ENCODE measurements at regions not wholly inside any gene's neighbourhood (a gene's known extent, or its start where the extent isn't known, plus 50 kb on each side); places are given as distances from the start of the nearest gene placed in this dataset.

GRCh38 chr20:6253396-6253795 lies 130.6 kb upstream of the FERMT1 start:
- H3K4me3 ChIP-seq (ENCODE audit: insufficient read depth, low read length, poor library complexity, severe bottlenecking) = no peak overlapping the region
- no peaks in the 10 kb centered on the region for H3K9me2 ChIP-seq (replicated peaks; ENCODE audit: insufficient read depth, low read length)
- H3K27ac ChIP-seq (ENCODE audit: low read depth, low read length) = no peak overlapping the region
- no peaks in the 10 kb centered on the region for H3F3A ChIP-seq (ENCODE audit: insufficient read depth)
- no peaks in the 10 kb centered on the region for H4K20me1 ChIP-seq (ENCODE audit: low read depth, low read length)
- no peak overlapping the region for H3K9ac ChIP-seq (ENCODE audit: low read length)
- no peaks in the 10 kb centered on the region for H3K79me2 ChIP-seq (ENCODE audit: insufficient read depth, low read length)
- no peaks in the 10 kb centered on the region for H3K36me3 ChIP-seq (ENCODE audit: low read length)
- no peaks in the 10 kb centered on the region for H3K27me3 ChIP-seq (ENCODE audit: low read length)
- H2AFZ ChIP-seq (ENCODE audit: low read depth, low read length, severe bottlenecking) = no peak overlapping the region
- H3K9me3 ChIP-seq (ENCODE audit: insufficient read depth, low read length) = no peaks in the 10 kb centered on the region
- TF ChIP-seq CTCF (IDR thresholded peaks at IDR 0.05; ENCODE audit: insufficient read depth, low read length, poor library complexity, severe bottlenecking) = no peak
- TF ChIP-seq EZH2phosphoT487 (conservative IDR thresholded peaks at IDR 0.05; ENCODE audit: low read length) = no peak
- no peak overlapping the region for H3K4me2 ChIP-seq (ENCODE audit: low read depth, low read length, poor library complexity, severe bottlenecking)

- no peak for TF ChIP-seq EZH2phosphoT487 (conservative IDR thresholded peaks at IDR 0.05; ENCODE audit: low read length)
- TF ChIP-seq CTCF (IDR thresholded peaks at IDR 0.05; ENCODE audit: insufficient read depth, low read length, poor library complexity, severe bottlenecking) = no peak
- Histone ChIP-seq H2AFZ (ENCODE audit: low read depth, low read length, severe bottlenecking) (no peak overlapping the region), H3K9me3 (ENCODE audit: insufficient read depth, low read length) (no peaks in the 10 kb centered on the region), H4K20me1 (ENCODE audit: low read depth, low read length) (no peaks in the 10 kb centered on the region), H3K79me2 (ENCODE audit: insufficient read depth, low read length) (no peaks in the 10 kb centered on the region), H3K9ac (ENCODE audit: low read length) (no peak overlapping the region), H3F3A (ENCODE audit: insufficient read depth) (no peaks in the 10 kb centered on the region), H3K36me3 (ENCODE audit: low read length) (no peaks in the 10 kb centered on the region), H3K4me2 (ENCODE audit: low read depth, low read length, poor library complexity, severe bottlenecking) (no peak overlapping the region), H3K27ac (ENCODE audit: low read depth, low read length) (no peak overlapping the region), H3K9me2 (replicated peaks; ENCODE audit: insufficient read depth, low read length) (no peaks in the 10 kb centered on the region), H3K27me3 (ENCODE audit: low read length) (no peaks in the 10 kb centered on the region), H3K4me3 (ENCODE audit: insufficient read depth, low read length, poor library complexity, severe bottlenecking) (no peak overlapping the region)
These were observed 122.6 kb upstream of the FERMT1 start for GRCh38 chr20:6245436-6245835.

- Histone ChIP-seq H3K79me2 (ENCODE audit: insufficient read depth, low read length) (no peaks in the 10 kb centered on the region), H3K36me3 (ENCODE audit: low read length) (no peaks in the 10 kb centered on the region), H3K9me3 (ENCODE audit: insufficient read depth, low read length) (no peaks in the 10 kb centered on the region), H3F3A (ENCODE audit: insufficient read depth) (no peaks in the 10 kb centered on the region), H3K4me2 (ENCODE audit: low read depth, low read length, poor library complexity, severe bottlenecking) (no peak overlapping the region), H3K9me2 (replicated peaks; ENCODE audit: insufficient read depth, low read length) (no peaks in the 10 kb centered on the region), H4K20me1 (ENCODE audit: low read depth, low read length) (no peaks in the 10 kb centered on the region), H3K27ac (ENCODE audit: low read depth, low read length) (no peak overlapping the region), H3K27me3 (ENCODE audit: low read length) (no peaks in the 10 kb centered on the region), H3K4me3 (ENCODE audit: insufficient read depth, low read length, poor library complexity, severe bottlenecking) (no peak overlapping the region), H3K9ac (ENCODE audit: low read length) (no peak overlapping the region), H2AFZ (ENCODE audit: low read depth, low read length, severe bottlenecking) (no peak overlapping the region)
- TF ChIP-seq EZH2phosphoT487 (conservative IDR thresholded peaks at IDR 0.05; ENCODE audit: low read length) (no peak), CTCF (IDR thresholded peaks at IDR 0.05; ENCODE audit: insufficient read depth, low read length, poor library complexity, severe bottlenecking) (no peak)
These were observed 118.8 kb upstream of the FERMT1 start for GRCh38 chr20:6241591-6241990.

- Histone ChIP-seq H4K20me1 (ENCODE audit: low read depth, low read length) (no peaks in the 10 kb centered on the region), H3K9me3 (ENCODE audit: insufficient read depth, low read length) (no peaks in the 10 kb centered on the region), H3K79me2 (ENCODE audit: insufficient read depth, low read length) (no peaks in the 10 kb centered on the region), H3K9me2 (replicated peaks; ENCODE audit: insufficient read depth, low read length) (no peaks in the 10 kb centered on the region), H3K27me3 (ENCODE audit: low read length) (no peaks in the 10 kb centered on the region), H3K4me2 (ENCODE audit: low read depth, low read length, poor library complexity, severe bottlenecking) (no peak overlapping the region), H3F3A (ENCODE audit: insufficient read depth) (no peaks in the 10 kb centered on the region), H3K27ac (ENCODE audit: low read depth, low read length) (no peak overlapping the region), H2AFZ (ENCODE audit: low read depth, low read length, severe bottlenecking) (no peak overlapping the region), H3K9ac (ENCODE audit: low read length) (no peak overlapping the region), H3K4me3 (ENCODE audit: insufficient read depth, low read length, poor library complexity, severe bottlenecking) (no peak overlapping the region), H3K36me3 (ENCODE audit: low read length) (no peaks in the 10 kb centered on the region)
- TF ChIP-seq EZH2phosphoT487 (conservative IDR thresholded peaks at IDR 0.05; ENCODE audit: low read length) (no peak), CTCF (IDR thresholded peaks at IDR 0.05; ENCODE audit: insufficient read depth, low read length, poor library complexity, severe bottlenecking) (no peak)
These were observed 117.2 kb upstream of the FERMT1 start for GRCh38 chr20:6240059-6240458.

All from SU-DHL-6 (cell line).